Stomach (tissue), 4 donors: ENCODE measurements at regions not wholly inside any gene's neighbourhood (a gene's known extent, or its start where the extent isn't known, plus 50 kb on each side); places are given as distances from the start of the nearest gene placed in this dataset.

Experiments used
- POLR2A ChIP-seq, 4 donors: fragments of 450-650 bp; IDR thresholded peaks; one replicate each; pipeline ENCODE4 v1.6.1; 2016; ENCODE audit warnings: antibody characterized with exemption in 4 of 4, control low read depth in 2 of 4, mild to moderate bottlenecking in 1 of 4, moderate library complexity in 1 of 4
- POLR2AphosphoS5 ChIP-seq, 3 donors: sonication (generic); formaldehyde crosslinking; IDR thresholded peaks; one replicate each; pipeline ENCODE4 v1.6.1; 2016; ENCODE audit warnings: antibody characterized with exemption in 3 of 3
- TF ChIP-seq, protein P1 (sequence below), 7 experiments: fragments of 450-650 bp in 4 of 7; fragments of 200-600 bp in 3 of 7; sonication (generic) in 3 of 7; IDR thresholded peaks; one replicate each; pipeline ENCODE4 v1.5.1; 2016 to 2019; ENCODE audit warnings: antibody characterized with exemption in 7 of 7, control low read depth in 2 of 7, mild to moderate bottlenecking in 1 of 7

DNA sequence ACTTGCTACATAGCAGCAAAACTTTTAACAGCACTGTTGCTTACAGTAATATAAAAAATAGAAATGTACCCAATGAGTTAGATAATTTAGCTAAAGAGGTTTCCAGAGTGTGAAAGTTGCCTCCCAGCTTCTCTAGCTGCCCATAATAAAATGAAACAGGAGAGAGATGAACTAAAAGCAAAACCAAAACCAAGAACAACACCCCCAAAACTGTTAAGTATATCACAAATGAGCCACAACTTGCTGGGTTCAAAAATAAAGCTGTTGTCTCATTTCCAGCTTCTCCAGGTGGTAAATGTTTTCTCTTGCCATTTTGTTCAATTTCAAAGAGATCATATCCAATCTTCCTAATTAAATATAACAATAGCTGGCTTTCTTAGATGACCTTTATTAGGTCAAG is 614.0 kb downstream of the ETNK1 start:
- TF ChIP-seq POLR2AphosphoS5 (IDR thresholded peaks at IDR 0.05) (no peak), POLR2A (IDR thresholded peaks at IDR 0.05) (no peak)
- TF ChIP-seq, protein P1, sequence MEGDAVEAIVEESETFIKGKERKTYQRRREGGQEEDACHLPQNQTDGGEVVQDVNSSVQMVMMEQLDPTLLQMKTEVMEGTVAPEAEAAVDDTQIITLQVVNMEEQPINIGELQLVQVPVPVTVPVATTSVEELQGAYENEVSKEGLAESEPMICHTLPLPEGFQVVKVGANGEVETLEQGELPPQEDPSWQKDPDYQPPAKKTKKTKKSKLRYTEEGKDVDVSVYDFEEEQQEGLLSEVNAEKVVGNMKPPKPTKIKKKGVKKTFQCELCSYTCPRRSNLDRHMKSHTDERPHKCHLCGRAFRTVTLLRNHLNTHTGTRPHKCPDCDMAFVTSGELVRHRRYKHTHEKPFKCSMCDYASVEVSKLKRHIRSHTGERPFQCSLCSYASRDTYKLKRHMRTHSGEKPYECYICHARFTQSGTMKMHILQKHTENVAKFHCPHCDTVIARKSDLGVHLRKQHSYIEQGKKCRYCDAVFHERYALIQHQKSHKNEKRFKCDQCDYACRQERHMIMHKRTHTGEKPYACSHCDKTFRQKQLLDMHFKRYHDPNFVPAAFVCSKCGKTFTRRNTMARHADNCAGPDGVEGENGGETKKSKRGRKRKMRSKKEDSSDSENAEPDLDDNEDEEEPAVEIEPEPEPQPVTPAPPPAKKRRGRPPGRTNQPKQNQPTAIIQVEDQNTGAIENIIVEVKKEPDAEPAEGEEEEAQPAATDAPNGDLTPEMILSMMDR (IDR thresholded peaks at IDR 0.05), result no peak
